HG03457 (cell line): ENCODE measurements at regions not wholly inside any gene's neighbourhood (a gene's known extent, or its start where the extent isn't known, plus 50 kb on each side); places are given as distances from the start of the nearest gene placed in this dataset.

ENCODE experiments used
- ATAC-seq: cut with Tn5 transposase; IDR thresholded peaks from one replicate; pipeline ENCODE4 v1.9.1; 2021; ENCODE audit warnings: moderate number of reproducible peaks; ENCODE audit not compliant: unreplicated experiment

GRCh38 chr10:52642208-52642607, 130.4 kb downstream of the MBL2 start:
- no peak for ATAC-seq

GRCh38 chr10:52644373-52645186, 128.0 kb downstream of the MBL2 start:
- peak; percentile 80 for ATAC-seq

GRCh38 chr10:52645187-52645758, 127.3 kb downstream of the MBL2 start:
- ATAC-seq: no peak

GRCh38 chr10:52649511-52649910, 123.1 kb downstream of the MBL2 start:
- ATAC-seq: no peak

GRCh38 chr10:52650873-52651272, 121.7 kb downstream of the MBL2 start:
- no peak for ATAC-seq

- no peak for ATAC-seq
Measured at GRCh38 chr10:52651293-52651692, 121.3 kb downstream of the MBL2 start.

- no peak for ATAC-seq
Measured at GRCh38 chr10:52652431-52653262, 119.9 kb downstream of the MBL2 start.

GRCh38 chr10:52653263-52653909, 119.2 kb downstream of the MBL2 start:
- no peak for ATAC-seq

- ATAC-seq: no peak
Measured at GRCh38 chr10:52654201-52654600, 118.4 kb downstream of the MBL2 start.

- ATAC-seq: no peak
Measured at GRCh38 chr10:52658112-52658511, 114.5 kb downstream of the MBL2 start.

GRCh38 chr10:52659085-52659484, 113.5 kb downstream of the MBL2 start:
- no peak for ATAC-seq

GRCh38 chr10:52662256-52662655, 110.3 kb downstream of the MBL2 start:
- ATAC-seq: no peak

GRCh38 chr10:52663161-52663560, 109.4 kb downstream of the MBL2 start:
- ATAC-seq: no peak

- ATAC-seq: no peak
Measured at GRCh38 chr10:52664629-52665028, 108.0 kb downstream of the MBL2 start.

GRCh38 chr10:52665821-52666220, 106.8 kb downstream of the MBL2 start:
- no peak for ATAC-seq

- no peak for ATAC-seq
Measured at GRCh38 chr10:52666931-52667330, 105.7 kb downstream of the MBL2 start.

GRCh38 chr10:52668024-52668423, 104.6 kb downstream of the MBL2 start:
- ATAC-seq: no peak

GRCh38 chr10:52672880-52673279, 99.7 kb downstream of the MBL2 start:
- no peak for ATAC-seq

GRCh38 chr10:52673468-52673867, 99.1 kb downstream of the MBL2 start:
- no peak for ATAC-seq

- no peak for ATAC-seq
Measured at GRCh38 chr10:52674474-52674873, 98.1 kb downstream of the MBL2 start.

- ATAC-seq: no peak
Measured at GRCh38 chr10:52677086-52677485, 95.5 kb downstream of the MBL2 start.
